ENCODE measurements at regions not wholly inside any gene's neighbourhood (a gene's known extent, or its start where the extent isn't known, plus 50 kb on each side); places are given as distances from the start of the nearest gene placed in this dataset.

- Mint-ChIP-seq H3K4me1 (no peaks in the 10 kb centered on the region), H3K4me3 (no peak overlapping the region), H3K36me3 (no peaks in the 10 kb centered on the region), H3K27ac (no peak overlapping the region), H3K9me3 (peaks cover 0 to 2% of the 10 kb centered on the region in 2 donors), H3K27me3 (ENCODE audit: low read depth in 2 of 2) (no peaks in the 10 kb centered on the region)
- no peak for TF ChIP-seq CTCF (IDR thresholded peaks at IDR 0.05)
- DNase-seq = no peak
- 89% methylated on average over 8 of the region's 8 CpGs for WGBS (ENCODE audit: insufficient coverage)
- H3K9me3 ChIP-seq (ENCODE audit: control insufficient read depth, insufficient read depth, low read length) = no peaks in the 10 kb centered on the region
- intact Hi-C loops (cut with micrococcal nuclease) = no loop called here
- no peaks in the 10 kb centered on the region for H3K27me3 ChIP-seq (ENCODE audit: control insufficient read depth, insufficient read depth, low read length)
- H3K4me3 ChIP-seq (ENCODE audit: low read length) = no peak overlapping the region
- no peaks in the 10 kb centered on the region for H3K4me1 ChIP-seq (ENCODE audit: control insufficient read depth, insufficient read depth, low read length)
- no peak overlapping the region for H3K27ac ChIP-seq (ENCODE audit: low read length)
- ATAC-seq = no peak
- H3K36me3 ChIP-seq (ENCODE audit: control insufficient read depth, insufficient read depth, low read length) = no peaks in the 10 kb centered on the region
These were observed 664.3 kb upstream of the CELF2 start for GRCh38 chr10:10353326-10353868.

GRCh38 chr10:10359263-10359662 lies 658.4 kb upstream of the CELF2 start:
- intact Hi-C loops (cut with micrococcal nuclease) = no loop called here
- Mint-ChIP-seq H3K4me3 (no peak overlapping the region), H3K27me3 (ENCODE audit: low read depth in 2 of 2) (no peaks in the 10 kb centered on the region), H3K36me3 (no peaks in the 10 kb centered on the region), H3K4me1 (no peaks in the 10 kb centered on the region), H3K27ac (no peak overlapping the region), H3K9me3 (peaks cover 0 to 6% of the 10 kb centered on the region in 2 donors)
- DNase-seq (no peak), ATAC-seq (no peak)
- Histone ChIP-seq H3K4me1 (ENCODE audit: control insufficient read depth, insufficient read depth, low read length) (no peaks in the 10 kb centered on the region), H3K4me3 (ENCODE audit: low read length) (no peak overlapping the region), H3K27ac (ENCODE audit: low read length) (no peak overlapping the region), H3K27me3 (ENCODE audit: control insufficient read depth, insufficient read depth, low read length) (no peaks in the 10 kb centered on the region), H3K9me3 (ENCODE audit: control insufficient read depth, insufficient read depth, low read length) (no peaks in the 10 kb centered on the region), H3K36me3 (ENCODE audit: control insufficient read depth, insufficient read depth, low read length) (no peaks in the 10 kb centered on the region)
- WGBS (ENCODE audit: insufficient coverage) = no CpG with 5 or more reads among the region's 2 CpGs
- no peak for TF ChIP-seq CTCF (IDR thresholded peaks at IDR 0.05)

- WGBS (ENCODE audit: insufficient coverage) = 77% methylated on average over 3 of the region's 3 CpGs
- Histone ChIP-seq H3K4me1 (ENCODE audit: control insufficient read depth, insufficient read depth, low read length) (no peaks in the 10 kb centered on the region), H3K27ac (ENCODE audit: low read length) (no peak overlapping the region), H3K27me3 (ENCODE audit: control insufficient read depth, insufficient read depth, low read length) (no peaks in the 10 kb centered on the region), H3K9me3 (ENCODE audit: control insufficient read depth, insufficient read depth, low read length) (no peaks in the 10 kb centered on the region), H3K4me3 (ENCODE audit: low read length) (no peak overlapping the region), H3K36me3 (ENCODE audit: control insufficient read depth, insufficient read depth, low read length) (no peaks in the 10 kb centered on the region)
- intact Hi-C loops (cut with micrococcal nuclease) = no loop called here
- DNase-seq = no peak
- no peak for TF ChIP-seq CTCF (IDR thresholded peaks at IDR 0.05)
- no peaks in the 10 kb centered on the region for H3K4me1 Mint-ChIP-seq
- no peak for ATAC-seq
- H3K36me3 Mint-ChIP-seq = no peaks in the 10 kb centered on the region
- no peak overlapping the region for H3K27ac Mint-ChIP-seq
- H3K27me3 Mint-ChIP-seq (ENCODE audit: low read depth in 2 of 2) = no peaks in the 10 kb centered on the region
- no peak overlapping the region for H3K4me3 Mint-ChIP-seq
- H3K9me3 Mint-ChIP-seq = peaks cover 0 to 6% of the 10 kb centered on the region in 2 donors
These were observed 656.3 kb upstream of the CELF2 start for GRCh38 chr10:10361301-10361885.

GRCh38 chr10:10362800-10363199 lies 654.9 kb upstream of the CELF2 start:
- H3K27ac ChIP-seq (ENCODE audit: low read length) = no peak overlapping the region
- Mint-ChIP-seq H3K36me3 (no peaks in the 10 kb centered on the region), H3K4me3 (no peak overlapping the region), H3K4me1 (no peaks in the 10 kb centered on the region), H3K27me3 (ENCODE audit: low read depth in 2 of 2) (no peaks in the 10 kb centered on the region), H3K9me3 (peaks cover 0 to 6% of the 10 kb centered on the region in 2 donors), H3K27ac (no peak overlapping the region)
- H3K9me3 ChIP-seq (ENCODE audit: control insufficient read depth, insufficient read depth, low read length) = no peaks in the 10 kb centered on the region
- 81% methylated on average over 4 of the region's 4 CpGs for WGBS (ENCODE audit: insufficient coverage)
- H3K4me1 ChIP-seq (ENCODE audit: control insufficient read depth, insufficient read depth, low read length) = no peaks in the 10 kb centered on the region
- H3K36me3 ChIP-seq (ENCODE audit: control insufficient read depth, insufficient read depth, low read length) = no peaks in the 10 kb centered on the region
- no peaks in the 10 kb centered on the region for H3K27me3 ChIP-seq (ENCODE audit: control insufficient read depth, insufficient read depth, low read length)
- intact Hi-C loops (cut with micrococcal nuclease) = no loop called here
- no peak for TF ChIP-seq CTCF (IDR thresholded peaks at IDR 0.05)
- DNase-seq (no peak), ATAC-seq (no peak)
- no peak overlapping the region for H3K4me3 ChIP-seq (ENCODE audit: low read length)
